Daoy (cell line): ENCODE measurements at regions not wholly inside any gene's neighbourhood (a gene's known extent, or its start where the extent isn't known, plus 50 kb on each side); places are given as distances from the start of the nearest gene placed in this dataset.

Source experiments
- DNase-seq: peaks from one replicate; pipeline ENCODE4 v3.0.0-alpha.2; 2015; ENCODE audit warnings: low read depth

DNA sequence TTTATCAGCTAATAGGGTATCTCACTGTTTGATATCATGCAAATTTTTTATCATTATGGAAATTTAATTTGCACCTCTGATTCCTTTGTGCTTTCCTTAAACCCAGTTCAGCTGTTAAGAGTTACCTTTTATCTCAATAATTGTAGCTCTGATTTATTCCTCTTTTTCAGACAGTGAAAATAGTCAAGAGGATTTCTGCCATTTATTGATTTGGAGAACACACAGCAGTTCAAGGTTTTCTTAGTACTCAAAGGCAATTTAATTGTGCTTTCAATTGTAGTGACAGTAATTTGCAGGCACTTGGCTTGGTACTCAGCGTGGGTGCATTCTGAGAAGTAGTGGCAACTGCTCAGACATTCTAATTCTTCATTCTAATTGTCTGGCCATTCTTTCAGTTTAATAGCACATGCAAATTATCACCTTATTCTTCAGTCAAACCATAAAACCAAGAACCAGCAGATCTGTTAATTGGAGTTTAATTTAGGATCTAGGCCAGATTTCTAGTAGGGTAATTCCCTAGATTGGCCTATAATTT lies 709.3 kb downstream of the RPS29 start:
- DNase-seq = no peak

GRCh38 chr14:48874711-48875110 lies 711.5 kb downstream of the RPS29 start:
- DNase-seq = no peak

- DNase-seq = no peak
These were observed 728.8 kb downstream of the RPS29 start for GRCh38 chr14:48857366-48857765.

- no peak for DNase-seq
These were observed 733.0 kb downstream of the RPS29 start for GRCh38 chr14:48853159-48853558.

DNA sequence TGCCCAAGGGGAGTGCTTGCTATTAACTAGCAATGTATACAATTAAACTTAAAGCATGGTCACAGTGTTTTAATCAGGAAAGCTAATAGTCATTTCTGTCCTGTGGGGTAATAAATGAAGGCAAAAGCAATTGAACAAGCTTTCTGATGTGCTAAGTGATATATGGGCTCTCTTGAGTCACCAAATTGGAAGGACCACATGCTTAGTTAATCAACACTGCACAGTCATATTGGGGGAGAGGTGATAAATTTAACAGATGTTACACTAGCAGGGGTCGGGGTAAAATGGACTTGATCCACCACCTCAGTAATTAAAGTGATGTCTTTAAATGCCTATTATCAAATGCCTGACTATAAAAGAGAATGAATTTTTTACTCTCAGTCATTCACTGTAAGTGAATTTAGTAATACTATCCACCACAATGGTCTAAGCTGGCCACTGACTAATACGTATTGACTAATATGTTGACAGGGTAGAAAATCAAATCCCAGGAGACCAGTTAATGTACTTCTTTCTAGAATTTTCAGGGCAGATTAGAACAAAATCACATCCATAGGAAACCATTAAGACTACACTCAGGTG lies 736.3 kb downstream of the RPS29 start:
- no peak for DNase-seq

DNA sequence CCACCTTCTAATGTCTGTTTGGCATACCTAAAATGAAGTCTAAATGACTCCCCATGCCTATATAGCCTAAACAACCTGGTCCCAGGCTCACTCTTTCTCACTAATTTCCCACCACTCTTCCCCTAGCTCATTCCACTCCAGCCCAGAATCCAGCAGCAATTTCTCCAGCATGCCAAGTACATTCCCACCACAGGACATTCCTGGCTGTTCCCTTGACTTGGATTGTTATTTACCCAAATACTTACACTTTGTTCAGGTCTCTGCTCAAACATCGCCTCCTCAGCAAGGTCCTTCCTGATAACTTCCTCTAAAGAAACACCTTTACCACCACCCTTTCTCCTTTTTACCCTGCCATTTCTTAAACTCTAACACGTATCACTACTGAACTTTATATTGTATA lies 743.4 kb downstream of the RPS29 start:
- no peak for DNase-seq

DNA sequence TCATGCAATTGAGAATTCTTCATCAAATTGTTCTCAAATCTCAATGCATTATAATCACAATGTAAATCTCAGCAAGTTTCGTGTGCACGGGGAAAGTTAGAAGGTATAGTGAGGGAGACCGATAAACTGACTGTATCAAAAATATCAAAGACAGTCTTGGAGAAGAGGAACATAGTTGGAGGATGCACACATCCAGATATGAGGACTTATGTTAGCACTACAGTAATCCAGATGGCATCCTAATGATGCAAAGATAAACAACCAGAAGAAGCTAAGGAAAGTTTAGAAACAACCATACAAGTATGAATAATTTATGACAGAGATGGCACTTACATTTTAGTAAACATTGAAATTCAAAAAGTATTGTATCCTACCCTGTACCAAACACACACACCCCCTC lies 760.1 kb downstream of the RPS29 start:
- DNase-seq = no peak

DNA sequence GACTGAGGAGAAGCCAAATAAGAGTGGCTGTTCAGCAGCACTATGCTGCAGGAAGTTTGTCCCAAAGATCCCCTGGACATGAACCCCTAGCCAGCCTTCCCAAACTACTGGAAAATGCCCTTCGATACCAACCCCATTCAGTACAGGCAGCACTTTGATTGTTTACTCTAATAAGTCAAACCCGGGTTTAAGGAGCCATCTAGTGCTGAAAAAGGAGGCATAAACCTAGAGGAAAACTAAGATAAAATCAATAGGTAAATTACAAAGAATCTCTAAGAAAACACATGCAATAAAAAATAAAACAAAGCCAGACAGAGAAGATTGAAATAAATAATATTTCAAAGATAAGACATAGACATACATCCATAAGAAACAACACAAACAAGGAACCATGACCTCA lies 771.6 kb downstream of the RPS29 start:
- DNase-seq = no peak

- no peak for DNase-seq
These were observed 780.9 kb downstream of the RPS29 start for GRCh38 chr14:48805315-48805714.

DNA sequence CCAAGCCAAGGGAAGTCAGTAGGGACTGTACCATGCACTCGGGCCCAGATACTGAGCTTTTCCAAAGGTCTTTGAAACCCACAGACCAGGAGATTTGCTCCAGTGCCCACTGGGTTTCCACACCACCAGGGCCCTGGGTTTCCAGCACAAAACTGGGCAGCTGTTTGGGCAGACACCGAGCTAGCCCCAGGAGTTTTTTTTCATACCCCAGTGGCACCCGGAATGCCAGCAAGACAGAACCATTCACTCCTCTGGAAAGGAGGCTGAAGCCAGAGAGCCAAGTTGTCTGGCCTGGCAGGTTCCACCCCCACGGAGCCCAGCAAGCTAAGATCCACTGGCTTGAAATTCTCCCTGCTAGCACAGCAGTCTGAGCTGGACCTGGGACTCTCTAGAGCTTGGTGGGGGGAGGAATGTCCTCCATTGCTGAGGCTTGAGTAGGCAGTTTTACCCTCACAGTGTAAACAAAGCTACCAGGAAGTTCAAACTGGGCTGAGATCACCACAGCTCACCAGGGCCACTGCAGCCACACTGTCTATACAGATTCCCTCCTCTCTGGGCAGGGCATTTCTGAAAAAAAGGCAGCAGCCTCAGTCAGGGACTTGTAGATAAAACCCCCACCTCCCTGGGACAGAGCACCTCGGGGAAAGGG lies 793.7 kb downstream of the RPS29 start:
- no peak for DNase-seq

- no peak for DNase-seq
These were observed 797.4 kb downstream of the RPS29 start for GRCh38 chr14:48788771-48789170.

- no peak for DNase-seq
These were observed 799.7 kb downstream of the RPS29 start for GRCh38 chr14:48786498-48786897.

DNA sequence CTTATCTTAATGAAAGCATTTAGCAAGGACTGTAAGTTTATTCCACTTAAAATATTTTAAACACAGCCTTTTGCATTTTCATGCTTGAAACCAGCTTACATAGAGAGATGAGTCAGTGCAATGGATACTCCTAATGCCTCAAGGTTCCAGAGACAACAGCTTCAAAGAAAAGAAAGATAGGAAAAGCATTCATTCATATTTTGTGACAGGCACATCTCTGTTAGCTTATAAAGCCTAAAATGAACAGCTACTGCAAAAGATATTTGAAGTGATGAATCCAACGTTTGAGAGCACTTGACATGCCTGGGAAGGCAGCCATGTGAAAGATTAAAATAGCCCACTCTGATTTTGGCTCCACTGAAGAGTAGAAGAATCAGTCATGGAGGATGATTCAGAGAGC lies 814.5 kb downstream of the RPS29 start:
- no peak for DNase-seq

DNA sequence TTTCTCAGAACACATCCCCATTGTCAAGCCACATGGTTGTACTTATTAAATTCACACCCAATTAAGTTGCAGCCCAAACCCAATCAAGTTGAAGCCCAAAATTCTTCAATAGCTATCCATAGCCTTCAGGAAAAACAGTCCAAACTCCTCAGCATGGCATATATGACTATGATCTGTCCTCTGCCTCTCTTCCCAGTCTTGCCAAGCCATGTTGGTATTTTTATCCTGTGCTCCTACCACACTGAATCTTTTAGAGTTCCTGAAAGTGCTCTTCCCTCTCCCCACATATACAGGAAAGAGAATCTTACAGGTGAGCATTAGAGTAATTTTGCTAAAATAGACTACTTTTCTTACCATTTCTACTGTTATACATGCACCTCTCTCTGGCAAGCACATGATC lies 834.9 kb downstream of the RPS29 start:
- DNase-seq = no peak

DNA sequence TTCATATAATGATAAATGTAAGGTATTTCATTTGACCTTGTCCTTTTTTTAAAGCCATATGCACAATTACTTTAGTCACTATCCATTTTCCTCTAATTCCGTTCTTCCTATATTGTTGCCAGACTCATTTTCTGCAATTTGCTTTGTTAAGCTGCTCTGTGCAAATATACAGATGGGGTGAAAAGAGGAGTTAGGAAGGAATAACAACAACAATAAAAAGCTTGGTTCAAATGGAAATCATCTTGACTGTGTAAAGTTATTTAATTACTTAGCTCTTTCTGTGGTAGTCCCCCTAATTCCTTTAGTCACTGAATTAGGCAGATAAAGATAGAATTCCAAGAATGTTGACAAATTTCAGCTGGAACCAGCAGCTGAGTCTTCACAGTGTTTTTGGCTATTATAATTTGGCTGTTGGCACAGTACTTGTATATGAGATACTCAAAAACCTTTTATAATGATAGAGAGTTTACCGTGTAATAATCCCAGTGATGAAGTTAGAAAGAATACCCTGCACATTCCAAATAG lies 838.0 kb downstream of the RPS29 start:
- no peak for DNase-seq

GRCh38 chr14:48747561-48748089 lies 838.6 kb downstream of the RPS29 start:
- no peak for DNase-seq

GRCh38 chr14:48744202-48744601 lies 842.0 kb downstream of the RPS29 start:
- no peak for DNase-seq

DNA sequence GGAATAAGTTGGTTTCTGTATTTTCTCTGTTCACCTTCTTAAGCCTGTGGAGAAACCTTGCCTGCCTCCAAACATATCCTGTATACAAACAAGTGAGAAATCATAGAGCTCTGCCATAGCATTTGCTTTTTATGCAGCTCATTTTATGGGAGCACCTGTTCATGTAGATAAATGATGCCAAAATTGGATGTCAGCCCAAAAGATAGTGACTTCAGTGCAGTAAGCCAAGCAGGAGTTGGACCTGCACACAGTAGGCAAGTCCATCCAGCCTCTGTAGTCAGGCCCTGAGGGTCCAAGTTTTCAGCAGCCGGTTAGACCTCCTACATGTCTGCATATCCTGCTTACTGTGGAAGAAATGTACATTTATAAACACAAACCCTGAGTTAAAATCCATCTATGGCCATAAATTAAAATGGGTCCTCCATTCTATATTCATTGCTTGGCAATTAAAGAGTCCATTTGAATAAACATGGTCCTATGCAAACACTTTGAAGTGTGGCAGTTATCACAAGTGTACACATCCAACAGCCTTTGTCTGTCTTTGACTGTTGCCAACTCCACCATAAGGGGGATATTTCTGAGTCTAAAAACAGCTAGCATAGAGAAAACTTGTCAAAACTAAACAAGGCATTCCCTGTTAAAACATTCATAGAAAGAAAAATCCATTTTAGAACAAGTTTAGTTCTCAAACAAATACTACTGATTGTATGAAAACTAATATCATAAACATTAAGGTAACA lies 847.8 kb downstream of the RPS29 start:
- no peak for DNase-seq

DNA sequence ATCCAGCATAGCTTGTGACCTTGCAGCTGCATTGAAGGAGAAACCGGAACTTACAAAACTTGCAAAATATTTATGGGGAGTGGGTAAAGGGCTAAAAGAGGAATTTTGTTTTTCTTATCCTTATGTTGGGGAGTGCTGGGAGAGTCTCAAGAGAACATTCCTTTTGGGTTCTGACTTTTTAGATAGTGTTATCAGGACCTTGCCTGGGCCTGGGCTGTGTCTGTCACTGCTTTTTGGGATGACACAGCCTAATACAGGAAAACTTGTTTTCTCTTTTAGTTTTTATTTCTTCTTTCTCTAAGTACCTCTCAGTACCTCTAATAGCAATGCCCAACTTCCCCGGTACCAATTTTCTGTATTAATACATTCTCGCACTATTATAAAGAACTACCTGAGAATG lies 850.6 kb downstream of the RPS29 start:
- DNase-seq = no peak

GRCh38 chr14:48731260-48731659 lies 854.9 kb downstream of the RPS29 start:
- DNase-seq = no peak

DNA sequence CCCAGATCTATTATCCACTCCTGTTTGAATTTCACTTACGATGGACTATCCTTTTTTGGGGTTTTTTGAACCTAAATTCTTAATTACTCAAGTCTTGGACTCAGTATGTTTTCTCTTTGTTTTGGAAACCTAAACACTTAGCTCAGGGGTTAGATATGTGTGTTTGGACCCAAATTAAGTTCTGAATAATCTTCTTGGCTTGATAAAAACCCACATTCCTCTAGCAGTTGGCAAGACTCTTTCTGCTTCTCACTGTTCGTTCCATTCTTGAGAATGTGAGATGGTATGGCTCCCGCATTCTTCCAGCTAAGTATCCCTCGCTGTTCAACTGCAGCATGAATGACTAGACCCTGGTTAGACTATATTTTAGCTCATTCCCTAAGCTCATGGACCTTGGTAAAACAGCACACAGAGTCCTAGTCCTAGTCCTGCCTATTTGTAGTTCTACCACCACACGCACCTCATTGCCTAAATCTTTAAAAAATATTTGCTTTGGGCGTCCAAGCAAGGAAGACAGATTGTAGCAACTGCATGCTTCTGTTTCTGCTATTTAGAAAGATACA lies 860.0 kb downstream of the RPS29 start:
- no peak for DNase-seq

GRCh38 chr14:48725051-48725734 lies 861.0 kb downstream of the RPS29 start:
- DNase-seq = no peak
